Keratinocyte (primary cell): ENCODE measurements at regions not wholly inside any gene's neighbourhood (a gene's known extent, or its start where the extent isn't known, plus 50 kb on each side); places are given as distances from the start of the nearest gene placed in this dataset.

ENCODE experiments used
- CTCF ChIP-seq, 3 experiments: IDR thresholded peaks in 1 of 3; conservative IDR thresholded peaks in 1 of 3; optimal IDR thresholded peaks in 1 of 3; 2 replicates in 2 of 3; 3 replicates in 1 of 3; pipeline versions ENCODE3 to v1.5.1; 2011; ENCODE audit warnings: low read length in 3 of 3, mild to moderate bottlenecking in 3 of 3, moderate library complexity in 2 of 3, control low read depth in 1 of 3, inconsistent platforms in 1 of 3; ENCODE audit not compliant: insufficient read depth in 2 of 3; ENCODE audit errors: extremely low read depth in 1 of 3
- EZH2 ChIP-seq: IDR thresholded peaks from one replicate; pipeline ENCODE4 v1.6.1; 2012; ENCODE audit warnings: inconsistent platforms, mild to moderate bottlenecking, low read length, moderate library complexity

DNA sequence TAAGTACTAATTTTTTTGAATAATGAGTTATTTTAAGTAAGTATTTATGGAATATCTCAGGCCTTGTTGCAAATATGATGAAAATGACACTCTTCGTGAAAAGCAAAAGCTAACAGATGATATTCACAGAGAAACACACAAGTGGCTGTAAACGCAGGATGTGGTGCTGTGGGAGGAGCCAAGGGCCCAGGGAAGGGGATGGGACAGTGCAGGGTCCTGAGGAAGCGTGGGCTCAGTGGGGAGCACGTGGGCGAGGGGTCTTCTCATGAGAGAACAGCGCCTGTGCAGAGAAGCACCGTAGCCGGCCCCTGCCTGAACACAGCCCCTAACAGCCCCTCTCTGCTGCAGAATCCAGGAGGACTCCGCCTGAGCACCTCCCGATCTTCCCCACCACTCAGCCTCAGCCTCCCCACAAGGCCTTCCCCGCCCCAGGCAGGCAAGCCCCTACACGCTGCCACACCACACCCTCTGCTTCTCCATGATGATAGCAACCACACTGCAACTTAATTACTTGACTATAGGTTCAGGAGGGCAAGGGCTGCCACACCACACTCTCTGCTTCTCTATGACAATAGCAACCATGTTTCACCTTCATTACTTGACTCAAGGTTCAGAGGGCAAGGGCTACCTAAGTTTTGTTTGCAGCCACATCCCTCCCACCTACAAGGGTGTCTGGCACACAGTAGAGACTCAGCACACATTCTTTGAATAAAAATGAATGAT, 152.6 kb upstream of the RNF32 start:
- TF ChIP-seq CTCF (optimal IDR thresholded peaks at IDR 0.05 in 1 of 3, IDR thresholded peaks at IDR 0.05 in 1 of 3, conservative IDR thresholded peaks at IDR 0.05 in 1 of 3; ENCODE audit: extremely low read depth in 1 of 3, insufficient read depth in 2 of 3, low read length in 3 of 3) (no peak), EZH2 (no peak)
